ENCODE measurements at regions not wholly inside any gene's neighbourhood (a gene's known extent, or its start where the extent isn't known, plus 50 kb on each side); places are given as distances from the start of the nearest gene placed in this dataset.
"Not testable (repeated sequence)": the region's sequence is repeated elsewhere in the genome, so short reads cannot be mapped to it uniquely, and the experiment has no call there.

- H2AFZ ChIP-seq: no peak overlapping the region
- WGBS (ENCODE audit: low lambda C conversion rate, missing lambda C conversion rate): 66% methylated on average over 2 of the region's 2 CpGs
- H3K9me2 ChIP-seq (replicated peaks; ENCODE audit: insufficient read depth): no peaks in the 10 kb centered on the region
- no peaks in the 10 kb centered on the region for H3K36me3 ChIP-seq (replicated peaks; ENCODE audit: insufficient read depth, low read depth)
- no peak overlapping the region for H3K4me3 ChIP-seq
- H3K79me2 ChIP-seq: no peaks in the 10 kb centered on the region
- no peaks in the 10 kb centered on the region for H3K9me3 ChIP-seq (ENCODE audit: low read depth)
- H4K20me1 ChIP-seq (ENCODE audit: insufficient read depth, poor library complexity, severe bottlenecking): no peaks in the 10 kb centered on the region
- H3K27me3 ChIP-seq: no peaks in the 10 kb centered on the region
- no peak overlapping the region for H3K4me2 ChIP-seq
- TF ChIP-seq CTCF (IDR thresholded peaks at IDR 0.05; ENCODE audit: poor library complexity): no peak
- TF ChIP-seq EZH2 (IDR thresholded peaks at IDR 0.05; ENCODE audit: borderline replicate concordance): no peak
- TF ChIP-seq EZH2phosphoT487 (IDR thresholded peaks at IDR 0.05; ENCODE audit: low read depth, severe bottlenecking, unreplicated experiment): no peak
- no peaks in the 10 kb centered on the region for H3K4me1 ChIP-seq (ENCODE audit: insufficient read depth)
- H3K27ac ChIP-seq: no peak overlapping the region
- DNase-seq (ENCODE audit: low spot score): no peak
Observed at GRCh38 chr4:116628598-116628997, 456.8 kb downstream of the TRAM1L1 start.

GRCh38 chr4:116627545-116627944 is 457.8 kb downstream of the TRAM1L1 start:
- Histone ChIP-seq H3K4me2 (no peak overlapping the region), H3K27ac (no peak overlapping the region), H3K9me2 (replicated peaks; ENCODE audit: insufficient read depth) (no peaks in the 10 kb centered on the region), H3K79me2 (no peaks in the 10 kb centered on the region), H2AFZ (no peak overlapping the region), H3K4me3 (no peak overlapping the region), H3K27me3 (no peaks in the 10 kb centered on the region), H3K36me3 (replicated peaks; ENCODE audit: insufficient read depth, low read depth) (no peaks in the 10 kb centered on the region), H4K20me1 (ENCODE audit: insufficient read depth, poor library complexity, severe bottlenecking) (no peaks in the 10 kb centered on the region), H3K4me1 (ENCODE audit: insufficient read depth) (no peaks in the 10 kb centered on the region), H3K9me3 (ENCODE audit: low read depth) (no peaks in the 10 kb centered on the region)
- no peak for DNase-seq (ENCODE audit: low spot score)
- 58% methylated on average over 1 of the region's 1 CpG for WGBS (ENCODE audit: low lambda C conversion rate, missing lambda C conversion rate)
- TF ChIP-seq CTCF (IDR thresholded peaks at IDR 0.05; ENCODE audit: poor library complexity): no peak
- no peak for TF ChIP-seq EZH2phosphoT487 (IDR thresholded peaks at IDR 0.05; ENCODE audit: low read depth, severe bottlenecking, unreplicated experiment)
- TF ChIP-seq EZH2 (IDR thresholded peaks at IDR 0.05; ENCODE audit: borderline replicate concordance): no peak

GRCh38 chr4:116619508-116619907 is 465.9 kb downstream of the TRAM1L1 start:
- H2AFZ ChIP-seq; H3K4me1 ChIP-seq (ENCODE audit: insufficient read depth); H3K36me3 ChIP-seq (replicated peaks; ENCODE audit: insufficient read depth, low read depth); H3K4me2 ChIP-seq; DNase-seq (ENCODE audit: low spot score); H3K4me3 ChIP-seq; H4K20me1 ChIP-seq (ENCODE audit: insufficient read depth, poor library complexity, severe bottlenecking); H3K9me3 ChIP-seq (ENCODE audit: low read depth); H3K79me2 ChIP-seq; H3K27ac ChIP-seq; H3K9me2 ChIP-seq (replicated peaks; ENCODE audit: insufficient read depth); H3K27me3 ChIP-seq: not testable (repeated sequence)
- 21% methylated on average over 8 of the region's 8 CpGs for WGBS (ENCODE audit: low lambda C conversion rate, missing lambda C conversion rate)

GRCh38 chr4:116618638-116619037 is 466.7 kb downstream of the TRAM1L1 start:
- no peak overlapping the region for H3K27ac ChIP-seq
- no peak overlapping the region for H3K4me2 ChIP-seq
- DNase-seq (ENCODE audit: low spot score): no peak
- no peak overlapping the region for H2AFZ ChIP-seq
- H3K36me3 ChIP-seq (replicated peaks; ENCODE audit: insufficient read depth, low read depth): no peaks in the 10 kb centered on the region
- H3K9me2 ChIP-seq (replicated peaks; ENCODE audit: insufficient read depth): no peaks in the 10 kb centered on the region
- no peaks in the 10 kb centered on the region for H4K20me1 ChIP-seq (ENCODE audit: insufficient read depth, poor library complexity, severe bottlenecking)
- H3K4me1 ChIP-seq (ENCODE audit: insufficient read depth): no peaks in the 10 kb centered on the region
- H3K9me3 ChIP-seq (ENCODE audit: low read depth): no peaks in the 10 kb centered on the region
- TF ChIP-seq CTCF (IDR thresholded peaks at IDR 0.05; ENCODE audit: poor library complexity): no peak
- no peak for TF ChIP-seq EZH2phosphoT487 (IDR thresholded peaks at IDR 0.05; ENCODE audit: low read depth, severe bottlenecking, unreplicated experiment)
- no peak for TF ChIP-seq EZH2 (IDR thresholded peaks at IDR 0.05; ENCODE audit: borderline replicate concordance)
- 14% methylated on average over 1 of the region's 1 CpG for WGBS (ENCODE audit: low lambda C conversion rate, missing lambda C conversion rate)
- H3K27me3 ChIP-seq: no peaks in the 10 kb centered on the region
- no peak overlapping the region for H3K4me3 ChIP-seq
- H3K79me2 ChIP-seq: no peaks in the 10 kb centered on the region

All from hepatocyte (in vitro differentiated cells).